Ammon's horn (tissue), 1 donor: ENCODE measurements at regions not wholly inside any gene's neighbourhood (a gene's known extent, or its start where the extent isn't known, plus 50 kb on each side); places are given as distances from the start of the nearest gene placed in this dataset.
"Not testable (repeated sequence)": the region's sequence is repeated elsewhere in the genome, so short reads cannot be mapped to it uniquely, and the experiment has no call there.

Source experiments
- DNase-seq: peaks from one replicate; pipeline ENCODE4 v3.0.0-alpha.2; 2016; ENCODE audit warnings: low spot score

GRCh38 chr14:43872222-43872621 lies 634.9 kb downstream of the FSCB start:
- DNase-seq: no peak

GRCh38 chr14:43858981-43859380 lies 648.1 kb downstream of the FSCB start:
- no peak for DNase-seq

- no peak for DNase-seq
These were observed 651.5 kb downstream of the FSCB start for GRCh38 chr14:43855556-43855955.

- DNase-seq: no peak
These were observed 653.5 kb downstream of the FSCB start for GRCh38 chr14:43853541-43853940.

- no peak for DNase-seq
These were observed 703.9 kb downstream of the FSCB start for GRCh38 chr14:43803076-43803689.

GRCh38 chr14:43795600-43796228 lies 711.4 kb downstream of the FSCB start:
- peak; percentile 26 for DNase-seq

- no peak for DNase-seq
These were observed 713.5 kb downstream of the FSCB start for GRCh38 chr14:43793579-43793978.

GRCh38 chr14:43792980-43793379 lies 714.1 kb downstream of the FSCB start:
- DNase-seq: no peak

- no peak for DNase-seq
These were observed 716.4 kb downstream of the FSCB start for GRCh38 chr14:43790681-43791080.

GRCh38 chr14:43789458-43789857 lies 717.6 kb downstream of the FSCB start:
- no peak for DNase-seq

- no peak for DNase-seq
These were observed 720.9 kb downstream of the FSCB start for GRCh38 chr14:43786066-43786762.

- DNase-seq: not testable (repeated sequence)
These were observed 722.7 kb downstream of the FSCB start for GRCh38 chr14:43784432-43784831.

GRCh38 chr14:43778937-43779639 lies 728.0 kb downstream of the FSCB start:
- no peak for DNase-seq

GRCh38 chr14:43778570-43778936 lies 728.5 kb downstream of the FSCB start:
- DNase-seq: no peak

GRCh38 chr14:43765474-43765873 lies 741.6 kb downstream of the FSCB start:
- no peak for DNase-seq

- no peak for DNase-seq
These were observed 742.6 kb downstream of the FSCB start for GRCh38 chr14:43764433-43764832.

- no peak for DNase-seq
These were observed 751.4 kb downstream of the FSCB start for GRCh38 chr14:43755707-43756106.

- DNase-seq: no peak
These were observed 752.2 kb downstream of the FSCB start for GRCh38 chr14:43754838-43755237.

GRCh38 chr14:43745746-43746145 lies 761.3 kb downstream of the FSCB start:
- no peak for DNase-seq

GRCh38 chr14:43735932-43736331 lies 771.2 kb downstream of the FSCB start:
- DNase-seq: no peak

GRCh38 chr14:43729143-43729542 lies 777.9 kb downstream of the FSCB start:
- DNase-seq: no peak

GRCh38 chr14:43706900-43707299 lies 800.2 kb downstream of the FSCB start:
- no peak for DNase-seq
